Parathyroid adenoma (tissue), 2 donors: ENCODE measurements at regions not wholly inside any gene's neighbourhood (a gene's known extent, or its start where the extent isn't known, plus 50 kb on each side); places are given as distances from the start of the nearest gene placed in this dataset.
"Not testable (repeated sequence)": the region's sequence is repeated elsewhere in the genome, so short reads cannot be mapped to it uniquely, and the experiment has no call there.

Experiments
- H2AFZ ChIP-seq: fragments of 300-600 bp; sonication (generic); one replicate; pipeline ENCODE4 v1.7.0; 2017; ENCODE audit warnings: antibody characterized with exemption, mild to moderate bottlenecking
- H3K27ac ChIP-seq: fragments of 300-600 bp; sonication (generic); one replicate; pipeline ENCODE4 v1.7.0; 2017
- H3K27me3 ChIP-seq: fragments of 300-600 bp; sonication (generic); one replicate; pipeline ENCODE4 v1.7.0; 2017; ENCODE audit warnings: low read length; ENCODE audit not compliant: control insufficient read depth, insufficient read depth
- H3K36me3 ChIP-seq: fragments of 300-600 bp; sonication (generic); one replicate; pipeline ENCODE4 v1.7.0; 2017; ENCODE audit warnings: low read length; ENCODE audit not compliant: control insufficient read depth, insufficient read depth
- H3K4me1 ChIP-seq: fragments of 300-600 bp; sonication (generic); one replicate; pipeline ENCODE4 v1.7.0; 2017; ENCODE audit warnings: control low read depth
- H3K4me2 ChIP-seq: fragments of 300-600 bp; sonication (generic); one replicate; pipeline ENCODE4 v1.7.0; 2017; ENCODE audit warnings: low read length
- H3K4me3 ChIP-seq: fragments of 300-600 bp; sonication (generic); one replicate; pipeline ENCODE4 v1.7.0; 2017; ENCODE audit warnings: low read depth, low read length
- H3K79me2 ChIP-seq: fragments of 300-600 bp; sonication (generic); one replicate; pipeline ENCODE4 v1.7.0; 2017; ENCODE audit warnings: control low read depth
- H3K9ac ChIP-seq: fragments of 300-600 bp; sonication (generic); one replicate; pipeline ENCODE4 v1.7.0; 2017; ENCODE audit warnings: mild to moderate bottlenecking
- H3K9me3 ChIP-seq: fragments of 300-600 bp; sonication (generic); one replicate; pipeline ENCODE4 v1.7.0; 2017; ENCODE audit warnings: low read length; ENCODE audit not compliant: control insufficient read depth
- CTCF ChIP-seq: fragments of 300-600 bp; sonication (generic); IDR thresholded peaks from one replicate; pipeline ENCODE4 v1.7.0; 2017; ENCODE audit warnings: antibody characterized with exemption, mild to moderate bottlenecking
- donor health status: primary hyperparathyroidism.

GRCh38 chr14:36423430-36423829 is 96.6 kb downstream of the NKX2-1 start:
- no peaks in the 10 kb centered on the region for H3K27me3 ChIP-seq
- H3K79me2 ChIP-seq = no peaks in the 10 kb centered on the region
- H3K36me3 ChIP-seq = no peaks in the 10 kb centered on the region
- no peak overlapping the region for H3K4me2 ChIP-seq
- H3K9me3 ChIP-seq = no peaks in the 10 kb centered on the region
- TF ChIP-seq CTCF = no peak
- H3K4me1 ChIP-seq = no peaks in the 10 kb centered on the region
- no peak overlapping the region for H3K4me3 ChIP-seq
- H2AFZ ChIP-seq = no peak overlapping the region
- H3K9ac ChIP-seq = no peak overlapping the region
- H3K27ac ChIP-seq = no peak overlapping the region

GRCh38 chr14:36420149-36420687 is 99.8 kb upstream of the MBIP start:
- no peaks in the 10 kb centered on the region for H3K27me3 ChIP-seq
- no peak overlapping the region for H3K4me3 ChIP-seq
- H3K4me2 ChIP-seq = no peak overlapping the region
- H3K79me2 ChIP-seq = no peaks in the 10 kb centered on the region
- no peak overlapping the region for H3K27ac ChIP-seq
- no peak overlapping the region for H3K9ac ChIP-seq
- no peaks in the 10 kb centered on the region for H3K36me3 ChIP-seq
- H2AFZ ChIP-seq = no peak overlapping the region
- H3K4me1 ChIP-seq = no peaks in the 10 kb centered on the region
- H3K9me3 ChIP-seq = no peaks in the 10 kb centered on the region
- TF ChIP-seq CTCF = no peak

GRCh38 chr14:36418937-36419336 is 98.5 kb upstream of the MBIP start:
- Histone ChIP-seq H3K79me2 (no peaks in the 10 kb centered on the region), H3K4me2 (no peak overlapping the region), H3K4me3 (no peak overlapping the region), H3K36me3 (no peaks in the 10 kb centered on the region), H3K27me3 (no peaks in the 10 kb centered on the region), H3K9me3 (no peaks in the 10 kb centered on the region), H3K27ac (no peak overlapping the region), H2AFZ (no peak overlapping the region), H3K9ac (no peak overlapping the region), H3K4me1 (no peaks in the 10 kb centered on the region)
- no peak for TF ChIP-seq CTCF

GRCh38 chr14:36411951-36412350 is 91.5 kb upstream of the MBIP start:
- not testable (repeated sequence) for H3K27ac ChIP-seq, H3K4me3 ChIP-seq, H3K4me1 ChIP-seq, H3K36me3 ChIP-seq, H3K27me3 ChIP-seq, H3K4me2 ChIP-seq, H2AFZ ChIP-seq, H3K79me2 ChIP-seq, H3K9me3 ChIP-seq, H3K9ac ChIP-seq

GRCh38 chr14:36408388-36408787 is 88.0 kb upstream of the MBIP start:
- TF ChIP-seq CTCF = no peak
- no peak overlapping the region for H2AFZ ChIP-seq
- no peaks in the 10 kb centered on the region for H3K9me3 ChIP-seq
- no peaks in the 10 kb centered on the region for H3K27me3 ChIP-seq
- no peak overlapping the region for H3K4me3 ChIP-seq
- no peak overlapping the region for H3K9ac ChIP-seq
- no peak overlapping the region for H3K4me2 ChIP-seq
- H3K27ac ChIP-seq = no peak overlapping the region
- H3K4me1 ChIP-seq = no peaks in the 10 kb centered on the region
- no peaks in the 10 kb centered on the region for H3K36me3 ChIP-seq
- no peaks in the 10 kb centered on the region for H3K79me2 ChIP-seq
